Mesenchymal stem cell (in vitro differentiated cells and primary cell): ENCODE measurements at regions not wholly inside any gene's neighbourhood (a gene's known extent, or its start where the extent isn't known, plus 50 kb on each side); places are given as distances from the start of the nearest gene placed in this dataset.

ENCODE experiments used
- DNase-seq: peaks from one replicate; pipeline ENCODE4 v3.0.0-alpha.2; 2013
- H2AFZ ChIP-seq: one replicate; pipeline ENCODE4 v1.6.1; 2013; ENCODE audit warnings: low read depth, mild to moderate bottlenecking, control low read depth, inconsistent platforms, low read length, moderate library complexity
- H2AK5ac ChIP-seq: 2 replicates; pipeline ENCODE4 v1.6.1; 2013; ENCODE audit warnings: low read length, moderate library complexity, mild to moderate bottlenecking, inconsistent platforms; ENCODE audit not compliant: severe bottlenecking
- H2BK120ac ChIP-seq: one replicate; pipeline ENCODE4 v1.6.1; 2013; ENCODE audit warnings: low read depth, mild to moderate bottlenecking, inconsistent platforms, low read length, moderate library complexity
- H2BK12ac ChIP-seq, 2 experiments: one replicate each; pipeline ENCODE4 v1.6.1; 2013; ENCODE audit warnings: inconsistent platforms in 2 of 2, low read length in 2 of 2, mild to moderate bottlenecking in 2 of 2, moderate library complexity in 2 of 2, control low read depth in 1 of 2
- H2BK15ac ChIP-seq: one replicate; pipeline ENCODE4 v1.6.1; 2013; ENCODE audit warnings: mild to moderate bottlenecking, low read depth, inconsistent platforms; ENCODE audit not compliant: poor library complexity, severe bottlenecking
- H2BK5ac ChIP-seq: 2 replicates; pipeline ENCODE4 v1.6.1; 2013; ENCODE audit warnings: low read depth, mild to moderate bottlenecking, low read length, control low read depth, inconsistent platforms; ENCODE audit not compliant: poor library complexity, severe bottlenecking
- H3K14ac ChIP-seq, 2 experiments: one replicate each; pipeline ENCODE4 v1.6.1; 2013; ENCODE audit warnings: inconsistent platforms in 2 of 2, low read length in 2 of 2, control low read depth in 1 of 2, mild to moderate bottlenecking in 1 of 2, moderate library complexity in 1 of 2
- H3K18ac ChIP-seq, 2 experiments: one replicate each; pipeline ENCODE4 v1.6.1; 2013; ENCODE audit warnings: inconsistent platforms in 2 of 2, low read length in 2 of 2, control low read depth in 1 of 2, low read depth in 1 of 2, mild to moderate bottlenecking in 1 of 2
- H3K23ac ChIP-seq, 2 experiments: one replicate each; pipeline ENCODE4 v1.6.1; 2013; ENCODE audit warnings: inconsistent platforms in 2 of 2, low read length in 2 of 2, mild to moderate bottlenecking in 2 of 2, moderate library complexity in 2 of 2, control low read depth in 1 of 2
- H3K27ac ChIP-seq: 2 replicates; pipeline ENCODE4 v1.5.1; 2013; ENCODE audit warnings: mild to moderate bottlenecking, moderate library complexity, low read length, control low read depth, inconsistent platforms; ENCODE audit not compliant: poor library complexity, severe bottlenecking
- H3K27me3 ChIP-seq, 2 experiments: 2 replicates each; pipeline versions ENCODE4 v1.6.1 to v1.7.0; 2013; ENCODE audit warnings: low read length in 2 of 2, mild to moderate bottlenecking in 2 of 2, moderate library complexity in 2 of 2, control low read depth in 1 of 2, inconsistent platforms in 1 of 2; ENCODE audit not compliant: control insufficient read depth in 1 of 2, insufficient read depth in 1 of 2
- H3K36me3 ChIP-seq, 2 experiments: 2 replicates each; pipeline versions ENCODE4 v1.6.1 to v1.7.0; 2013; ENCODE audit warnings: low read length in 2 of 2, control low read depth in 1 of 2, inconsistent platforms in 1 of 2, low read depth in 1 of 2, mild to moderate bottlenecking in 1 of 2; ENCODE audit not compliant: insufficient read depth in 2 of 2, control insufficient read depth in 1 of 2
- H3K4ac ChIP-seq, 2 experiments: one replicate each; pipeline ENCODE4 v1.6.1; 2013; ENCODE audit warnings: inconsistent platforms in 2 of 2, low read length in 2 of 2, mild to moderate bottlenecking in 2 of 2, moderate library complexity in 2 of 2, control low read depth in 1 of 2, low read depth in 1 of 2
- H3K4me1 ChIP-seq: 2 replicates; pipeline ENCODE4 v1.6.1; 2013; ENCODE audit warnings: low read depth, low read length, control low read depth; ENCODE audit not compliant: control insufficient read depth, insufficient read depth
- H3K4me2 ChIP-seq: 2 replicates; pipeline ENCODE4 v1.6.1; 2013; ENCODE audit warnings: low read length, mild to moderate bottlenecking, inconsistent platforms; ENCODE audit not compliant: poor library complexity, severe bottlenecking
- H3K4me3 ChIP-seq, 2 experiments: 2 replicates each; pipeline versions ENCODE4 v1.5.1 to v1.7.0; 2013; ENCODE audit warnings: low read length in 2 of 2, mild to moderate bottlenecking in 2 of 2, control low read depth in 1 of 2, low read depth in 1 of 2; ENCODE audit not compliant: insufficient read depth in 1 of 2
- H3K79me1 ChIP-seq: replicated peaks from 2 replicates; pipeline ENCODE4 v1.6.1; 2013; ENCODE audit warnings: mild to moderate bottlenecking, control low read depth, low read length, inconsistent platforms; ENCODE audit not compliant: poor library complexity, severe bottlenecking
- H3K9ac ChIP-seq: 2 replicates; pipeline ENCODE4 v1.7.0; 2013; ENCODE audit warnings: mild to moderate bottlenecking, low read length, moderate library complexity
- H3K9me3 ChIP-seq: 2 replicates; pipeline ENCODE4 v1.7.0; 2013; ENCODE audit warnings: mild to moderate bottlenecking, low read length; ENCODE audit not compliant: control insufficient read depth
- H4K8ac ChIP-seq: one replicate; pipeline ENCODE4 v1.6.1; 2013; ENCODE audit warnings: inconsistent platforms, mild to moderate bottlenecking, low read length, moderate library complexity
- H4K91ac ChIP-seq: one replicate; pipeline ENCODE4 v1.6.1; 2013; ENCODE audit warnings: mild to moderate bottlenecking, low read length, inconsistent platforms
- WGBS: methylation state at CpG from one replicate; pipeline ENCODE4 v1.1.7; 2013; ENCODE audit warnings: mixed read lengths; 5-methylcytosine and 5-hydroxymethylcytosine counted together

- no peak for DNase-seq
- no peaks in the 10 kb centered on the region for H3K4me1 ChIP-seq
- H3K36me3 ChIP-seq, result no peaks in the 10 kb centered on the region
- no peak overlapping the region for H3K18ac ChIP-seq
- no peaks in the 10 kb centered on the region for H3K27me3 ChIP-seq
- H2AK5ac ChIP-seq, result no peak overlapping the region
- H3K9ac ChIP-seq, result no peak overlapping the region
- H3K23ac ChIP-seq, result no peak overlapping the region
- no peak overlapping the region for H2BK12ac ChIP-seq
- H3K9me3 ChIP-seq, result no peaks in the 10 kb centered on the region
- no peak overlapping the region for H3K27ac ChIP-seq
- no peak overlapping the region for H2AFZ ChIP-seq
- no peak overlapping the region for H3K4me3 ChIP-seq
- H2BK120ac ChIP-seq, result no peak overlapping the region
- H2BK15ac ChIP-seq, result no peak overlapping the region
- no peak overlapping the region for H2BK5ac ChIP-seq
- H3K4me2 ChIP-seq, result no peak overlapping the region
- WGBS, result 86% methylated on average over 1 of the region's 1 CpG
- H3K4ac ChIP-seq, result no peak overlapping the region
- no peaks in the 10 kb centered on the region for H3K79me1 ChIP-seq
- no peak overlapping the region for H3K14ac ChIP-seq
- no peak overlapping the region for H4K8ac ChIP-seq
- no peak overlapping the region for H4K91ac ChIP-seq
These were observed 109.0 kb upstream of the SP4 start for GRCh38 chr7:21318916-21319270.

DNA sequence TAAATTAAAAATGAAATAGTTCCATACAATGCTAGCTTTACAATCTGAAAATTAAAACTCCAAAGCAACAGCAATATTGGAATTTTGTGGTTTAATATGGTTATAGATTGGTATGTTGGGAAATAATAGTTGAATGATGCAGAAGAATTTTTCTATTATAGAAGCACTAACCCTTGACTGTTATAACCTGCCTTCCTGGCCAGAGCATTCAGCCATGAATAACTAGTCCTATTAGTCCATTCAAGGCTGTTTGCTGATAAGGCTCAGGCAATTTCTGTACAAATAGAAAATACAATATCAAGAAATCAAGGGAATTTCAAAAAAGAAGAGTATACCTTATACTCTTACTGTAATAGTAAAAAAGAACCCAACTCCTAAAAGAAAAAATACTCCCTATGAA lies 101.6 kb upstream of the SP4 start:
- Histone ChIP-seq H3K36me3 (no peaks in the 10 kb centered on the region), H2BK12ac (no peak overlapping the region), H3K4me1 (no peaks in the 10 kb centered on the region), H3K4me3 (no peak overlapping the region), H2AK5ac (no peak overlapping the region), H3K9me3 (no peaks in the 10 kb centered on the region), H2BK5ac (no peak overlapping the region), H3K23ac (no peak overlapping the region), H3K4me2 (no peak overlapping the region), H2BK15ac (no peak overlapping the region), H3K79me1 (no peaks in the 10 kb centered on the region), H2BK120ac (no peak overlapping the region), H3K9ac (no peak overlapping the region), H4K91ac (no peak overlapping the region), H4K8ac (no peak overlapping the region), H3K27ac (no peak overlapping the region), H3K14ac (no peak overlapping the region), H3K27me3 (no peaks in the 10 kb centered on the region), H2AFZ (no peak overlapping the region), H3K18ac (no peak overlapping the region), H3K4ac (no peak overlapping the region)
- DNase-seq, result no peak

GRCh38 chr7:21326921-21327320 lies 101.0 kb upstream of the SP4 start:
- Histone ChIP-seq H2BK120ac (no peak overlapping the region), H3K79me1 (no peaks in the 10 kb centered on the region), H3K4me2 (no peak overlapping the region), H3K4me3 (no peak overlapping the region), H2AFZ (no peak overlapping the region), H2BK5ac (no peak overlapping the region), H3K23ac (no peak overlapping the region), H3K9ac (no peak overlapping the region), H3K27me3 (no peaks in the 10 kb centered on the region), H3K4me1 (no peaks in the 10 kb centered on the region), H3K4ac (no peak overlapping the region), H2BK15ac (no peak overlapping the region), H3K18ac (no peak overlapping the region), H3K14ac (no peak overlapping the region), H3K27ac (no peak overlapping the region), H3K9me3 (no peaks in the 10 kb centered on the region), H4K91ac (no peak overlapping the region), H4K8ac (no peak overlapping the region), H2BK12ac (no peak overlapping the region), H2AK5ac (no peak overlapping the region), H3K36me3 (no peaks in the 10 kb centered on the region)
- no peak for DNase-seq
- 88% methylated on average over 2 of the region's 3 CpGs for WGBS

GRCh38 chr7:21327422-21328409 lies 100.2 kb upstream of the SP4 start:
- WGBS, result 84% methylated on average over 4 of the region's 4 CpGs

More at GRCh38 chr7:21327422-21328409, 100.2 kb upstream of the SP4 start:
- Histone ChIP-seq H2AK5ac (no peak overlapping the region), H3K4me1 (no peaks in the 10 kb centered on the region), H3K9me3 (no peaks in the 10 kb centered on the region), H2BK12ac (no peak overlapping the region), H3K9ac (no peak overlapping the region), H2AFZ (no peak overlapping the region), H4K91ac (no peak overlapping the region), H3K4me3 (no peak overlapping the region), H3K27me3 (no peaks in the 10 kb centered on the region), H3K14ac (no peak overlapping the region), H3K4me2 (no peak overlapping the region), H3K23ac (no peak overlapping the region), H2BK120ac (no peak overlapping the region), H2BK5ac (no peak overlapping the region), H3K27ac (no peak overlapping the region), H3K79me1 (no peaks in the 10 kb centered on the region), H4K8ac (no peak overlapping the region), H3K4ac (no peak overlapping the region), H3K36me3 (no peaks in the 10 kb centered on the region), H2BK15ac (no peak overlapping the region), H3K18ac (no peak overlapping the region)
- no peak for DNase-seq
